ENCODE measurements at regions not wholly inside any gene's neighbourhood (a gene's known extent, or its start where the extent isn't known, plus 50 kb on each side); places are given as distances from the start of the nearest gene placed in this dataset.

DNA sequence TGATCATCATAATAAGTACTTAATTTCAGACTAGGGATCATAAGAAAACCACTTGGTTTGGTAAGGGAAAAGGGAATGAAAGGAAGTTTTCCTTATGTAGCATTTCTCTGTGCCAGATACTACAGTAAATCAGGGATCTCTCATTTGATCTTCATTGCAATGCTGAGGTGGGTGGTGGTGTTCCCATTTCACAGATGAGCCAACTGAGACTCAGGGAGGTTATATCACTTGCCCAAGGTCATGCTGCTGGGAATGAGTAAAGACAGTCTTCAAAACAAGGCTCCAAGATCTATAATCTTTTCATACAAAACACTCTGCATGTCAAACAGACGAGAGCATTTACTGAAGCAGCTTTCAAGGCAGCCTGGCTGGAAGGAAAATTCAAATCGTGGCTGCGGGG is 124.6 kb downstream of the GP2 start:
- TF ChIP-seq, protein P1, sequence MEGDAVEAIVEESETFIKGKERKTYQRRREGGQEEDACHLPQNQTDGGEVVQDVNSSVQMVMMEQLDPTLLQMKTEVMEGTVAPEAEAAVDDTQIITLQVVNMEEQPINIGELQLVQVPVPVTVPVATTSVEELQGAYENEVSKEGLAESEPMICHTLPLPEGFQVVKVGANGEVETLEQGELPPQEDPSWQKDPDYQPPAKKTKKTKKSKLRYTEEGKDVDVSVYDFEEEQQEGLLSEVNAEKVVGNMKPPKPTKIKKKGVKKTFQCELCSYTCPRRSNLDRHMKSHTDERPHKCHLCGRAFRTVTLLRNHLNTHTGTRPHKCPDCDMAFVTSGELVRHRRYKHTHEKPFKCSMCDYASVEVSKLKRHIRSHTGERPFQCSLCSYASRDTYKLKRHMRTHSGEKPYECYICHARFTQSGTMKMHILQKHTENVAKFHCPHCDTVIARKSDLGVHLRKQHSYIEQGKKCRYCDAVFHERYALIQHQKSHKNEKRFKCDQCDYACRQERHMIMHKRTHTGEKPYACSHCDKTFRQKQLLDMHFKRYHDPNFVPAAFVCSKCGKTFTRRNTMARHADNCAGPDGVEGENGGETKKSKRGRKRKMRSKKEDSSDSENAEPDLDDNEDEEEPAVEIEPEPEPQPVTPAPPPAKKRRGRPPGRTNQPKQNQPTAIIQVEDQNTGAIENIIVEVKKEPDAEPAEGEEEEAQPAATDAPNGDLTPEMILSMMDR (IDR thresholded peaks at IDR 0.05 in 4 of 5, conservative IDR thresholded peaks at IDR 0.05 in 1 of 5) = no peak
- TF ChIP-seq POLR2A (IDR thresholded peaks at IDR 0.05) = no peak
